Common myeloid progenitor, CD34-positive (primary cell): ENCODE measurements at regions not wholly inside any gene's neighbourhood (a gene's known extent, or its start where the extent isn't known, plus 50 kb on each side); places are given as distances from the start of the nearest gene placed in this dataset.

Experiments used
- CTCF ChIA-PET: fragments of 350-600 bp; sonication (Branson Sonifier 250); formaldehyde crosslinking; loops from one replicate; lab custom pipeline; 2021; ENCODE audit warnings: antibody characterized with exemption; lab: Charles Lee
- POLR2A ChIA-PET: fragments of 350-600 bp; sonication (Branson Sonifier 250); formaldehyde crosslinking; loops from one replicate; lab custom pipeline; 2021; ENCODE audit warnings: antibody characterized with exemption; lab: Charles Lee
- DNase-seq, 3 donors: peaks; one replicate each; pipeline versions ENCODE4 v3.0.0 to v3.0.0-alpha.2; 2013
- H3K27ac ChIP-seq, 2 experiments: 1 replicate in 1 of 2; 2 replicates in 1 of 2; pipeline ENCODE4 v1.7.0; 2013; ENCODE audit warnings: inconsistent platforms in 2 of 2, low read length in 2 of 2, mild to moderate bottlenecking in 2 of 2, low read depth in 1 of 2, moderate library complexity in 1 of 2; ENCODE audit not compliant: severe bottlenecking in 2 of 2, insufficient read depth in 1 of 2, poor library complexity in 1 of 2
- H3K27me3 ChIP-seq, 5 experiments: replicated peaks in 2 of 5; 1 replicate in 3 of 5; 2 replicates in 2 of 5; pipeline versions ENCODE4 v1.6.1 to v1.7.0; 2013; ENCODE audit warnings: low read length in 4 of 5, mild to moderate bottlenecking in 2 of 5, moderate library complexity in 2 of 5, inconsistent platforms in 1 of 5; ENCODE audit not compliant: insufficient read depth in 5 of 5, control insufficient read depth in 4 of 5
- H3K36me3 ChIP-seq, 4 experiments: 1 replicate in 2 of 4; 2 replicates in 2 of 4; pipeline versions ENCODE4 v1.6.1 to v1.7.0; 2013; ENCODE audit warnings: low read length in 3 of 4, control low read depth in 1 of 4, mild to moderate bottlenecking in 1 of 4; ENCODE audit not compliant: control insufficient read depth in 4 of 4, insufficient read depth in 4 of 4
- H3K4me1 ChIP-seq, 4 experiments: 1 replicate in 3 of 4; 2 replicates in 1 of 4; pipeline versions ENCODE4 v1.6.1 to v1.7.1; 2013; ENCODE audit warnings: low read length in 3 of 4, mild to moderate bottlenecking in 3 of 4, control low read depth in 1 of 4, inconsistent platforms in 1 of 4, moderate library complexity in 1 of 4; ENCODE audit not compliant: control insufficient read depth in 4 of 4, insufficient read depth in 4 of 4; ENCODE audit errors: control extremely low read depth in 1 of 4
- H3K4me3 ChIP-seq, 7 experiments: 1 replicate in 4 of 7; 2 replicates in 3 of 7; pipeline versions ENCODE4 v1.5.1 to v1.7.0; 2013; ENCODE audit warnings: mild to moderate bottlenecking in 7 of 7, low read length in 6 of 7, moderate library complexity in 6 of 7, inconsistent platforms in 2 of 7, low read depth in 2 of 7, control low read depth in 1 of 7; ENCODE audit not compliant: insufficient read depth in 4 of 7, control insufficient read depth in 1 of 7; ENCODE audit errors: extremely low read depth in 1 of 7
- H3K9me3 ChIP-seq, 5 experiments: 1 replicate in 4 of 5; 2 replicates in 1 of 5; pipeline versions ENCODE4 v1.6.1 to v1.7.1; 2013; ENCODE audit warnings: low read length in 4 of 5, mild to moderate bottlenecking in 2 of 5, inconsistent platforms in 1 of 5, low read depth in 1 of 5, moderate library complexity in 1 of 5; ENCODE audit not compliant: control insufficient read depth in 4 of 5, insufficient read depth in 2 of 5; ENCODE audit errors: control extremely low read depth in 1 of 5
- WGBS: methylation state at CpG from one replicate; pipeline ENCODE4 v1.1.5; 2013; ENCODE audit not compliant: insufficient coverage; 5-methylcytosine and 5-hydroxymethylcytosine counted together

DNA sequence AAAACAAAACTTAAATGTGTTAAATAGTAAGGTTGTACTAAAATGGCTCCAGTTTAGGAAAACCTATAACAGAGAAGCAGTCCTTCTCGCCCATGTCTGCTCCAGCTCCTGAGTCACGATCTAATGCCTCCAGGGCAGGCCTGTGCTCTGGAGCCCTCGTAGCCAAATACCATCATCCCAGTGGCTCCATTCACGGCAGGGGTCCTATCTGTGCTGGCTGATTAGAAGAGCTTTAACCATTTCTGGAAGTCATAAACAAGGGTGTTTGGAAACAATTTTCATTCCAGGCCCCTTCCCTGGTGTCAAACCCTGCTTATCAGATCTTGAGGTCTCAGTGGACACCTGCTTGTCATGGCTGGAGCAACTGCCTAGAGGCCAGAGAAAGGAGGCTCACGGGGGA lies 336.9 kb downstream of the SOX9 start:
- H3K36me3 ChIP-seq, result no peaks in the 10 kb centered on the region
- H3K27me3 ChIP-seq, result no peaks in the 10 kb centered on the region
- no peak overlapping the region for H3K27ac ChIP-seq
- no peak overlapping the region for H3K4me3 ChIP-seq
- no peak for DNase-seq
- CTCF ChIA-PET, result no interaction called here
- POLR2A ChIA-PET, result no interaction called here
- H3K9me3 ChIP-seq, result no peaks in the 10 kb centered on the region
- 86% methylated on average over 4 of the region's 5 CpGs for whole genome bisulfite sequencing
- H3K4me1 ChIP-seq, result no peaks in the 10 kb centered on the region

- Histone ChIP-seq H3K27ac (no peak overlapping the region), H3K36me3 (no peaks in the 10 kb centered on the region), H3K27me3 (no peaks in the 10 kb centered on the region), H3K4me3 (no peak overlapping the region), H3K4me1 (no peaks in the 10 kb centered on the region), H3K9me3 (no peaks in the 10 kb centered on the region)
- POLR2A ChIA-PET, result no interaction called here
- CTCF ChIA-PET, result no interaction called here
- 89% methylated on average over 9 of the region's 9 CpGs for WGBS
- DNase-seq, result no peak
Observed at GRCh38 chr17:72458301-72458700, 337.5 kb downstream of the SOX9 start.

DNA sequence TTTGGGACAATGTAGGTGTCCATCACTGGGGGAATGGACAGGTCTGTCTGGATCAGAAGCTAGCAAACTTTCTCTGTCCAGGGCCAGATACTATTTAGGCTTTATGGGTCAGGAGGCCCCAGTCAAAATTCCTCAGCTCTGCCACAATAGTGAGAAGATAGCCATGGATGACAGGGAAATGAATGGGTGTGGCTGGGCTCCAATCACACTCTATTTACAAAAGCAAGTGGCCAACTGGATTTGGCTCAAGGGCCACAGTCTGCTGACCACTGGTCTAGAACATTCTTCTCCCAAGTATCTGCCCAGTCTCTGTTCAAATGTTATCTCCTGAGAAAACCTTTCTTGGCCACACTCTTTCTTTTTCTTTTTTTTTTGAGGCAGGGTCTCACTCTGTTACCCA lies 339.9 kb downstream of the SOX9 start:
- Histone ChIP-seq H3K36me3 (no peaks in the 10 kb centered on the region), H3K27me3 (peaks cover 0 to 3% (median 0%) of the 10 kb centered on the region in 5 experiments), H3K4me3 (no peak overlapping the region), H3K4me1 (no peaks in the 10 kb centered on the region), H3K9me3 (no peaks in the 10 kb centered on the region), H3K27ac (no peak overlapping the region)
- DNase-seq, result no peak
- ChIA-PET POLR2A (no interaction called here), CTCF (no interaction called here)

DNA sequence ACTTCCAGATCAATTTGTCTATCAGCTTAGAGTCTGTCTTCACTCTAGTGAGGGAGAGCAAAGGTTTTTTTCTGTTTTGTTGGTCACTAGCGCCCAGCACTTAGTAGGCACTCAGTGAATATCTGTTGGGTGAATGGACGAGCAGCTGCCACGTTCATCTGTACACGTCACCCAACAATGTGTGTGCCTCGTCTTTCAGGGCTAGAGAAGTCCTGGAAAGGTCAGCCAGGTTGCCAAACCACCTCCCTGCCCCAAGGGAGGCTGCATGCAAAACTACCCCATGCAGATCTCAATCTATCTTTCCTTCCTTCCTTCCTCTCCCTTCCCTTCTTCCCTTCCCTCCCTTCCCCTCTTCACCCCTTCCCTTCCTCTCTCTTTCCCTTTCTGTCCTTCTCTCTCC lies 340.9 kb downstream of the SOX9 start:
- Histone ChIP-seq H3K27ac (no peak overlapping the region), H3K4me3 (no peak overlapping the region), H3K27me3 (peaks cover 0 to 5% (median 0%) of the 10 kb centered on the region in 5 experiments), H3K36me3 (no peaks in the 10 kb centered on the region), H3K4me1 (no peaks in the 10 kb centered on the region), H3K9me3 (no peaks in the 10 kb centered on the region)
- 79% methylated on average over 5 of the region's 5 CpGs for WGBS
- CTCF ChIA-PET, result no interaction called here
- DNase-seq, result no peak
- POLR2A ChIA-PET, result no interaction called here

- no peaks in the 10 kb centered on the region for H3K9me3 ChIP-seq
- WGBS, result no CpG with 5 or more reads among the region's 1 CpG
- ChIA-PET CTCF (no interaction called here), POLR2A (no interaction called here)
- peaks cover 0 to 7% (median 3%) of the 10 kb centered on the region in 5 experiments for H3K27me3 ChIP-seq
- no peak overlapping the region for H3K27ac ChIP-seq
- H3K4me1 ChIP-seq, result no peaks in the 10 kb centered on the region
- H3K36me3 ChIP-seq, result no peaks in the 10 kb centered on the region
- no peak for DNase-seq
- H3K4me3 ChIP-seq, result no peak overlapping the region
Observed at GRCh38 chr17:72462407-72462806, 341.6 kb downstream of the SOX9 start.

DNA sequence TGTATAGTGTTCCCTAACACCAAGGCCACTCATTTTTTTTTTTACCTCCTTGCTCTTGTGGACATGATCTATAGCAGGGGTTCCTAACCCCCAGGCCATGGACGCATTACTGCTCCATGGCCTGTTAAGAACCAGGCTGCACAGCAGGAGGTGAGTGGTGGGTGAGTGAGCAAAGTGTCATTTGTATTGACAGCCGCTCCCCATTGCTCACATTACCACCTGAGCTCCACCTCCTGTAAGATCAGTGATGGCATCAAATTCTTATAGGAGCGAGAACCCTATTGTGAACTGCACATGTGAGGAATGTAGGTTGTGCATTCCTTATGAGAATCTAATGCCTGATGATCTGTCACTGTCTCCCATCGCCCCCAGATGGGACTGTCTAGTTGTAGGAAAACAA lies 342.0 kb downstream of the SOX9 start:
- H3K36me3 ChIP-seq, result no peaks in the 10 kb centered on the region
- H3K4me1 ChIP-seq, result no peaks in the 10 kb centered on the region
- peaks cover 0 to 11% (median 3%) of the 10 kb centered on the region in 5 experiments for H3K27me3 ChIP-seq
- ChIA-PET CTCF (no interaction called here), POLR2A (no interaction called here)
- no peak overlapping the region for H3K27ac ChIP-seq
- H3K4me3 ChIP-seq, result no peak overlapping the region
- no CpG with 5 or more reads among the region's 4 CpGs for WGBS
- DNase-seq, result no peak
- H3K9me3 ChIP-seq, result no peaks in the 10 kb centered on the region

GRCh38 chr17:72463287-72464102 lies 342.7 kb downstream of the SOX9 start:
- ChIA-PET CTCF (no interaction called here), POLR2A (no interaction called here)
- peaks cover 0 to 16% (median 3%) of the 10 kb centered on the region in 5 experiments for H3K27me3 ChIP-seq
- H3K9me3 ChIP-seq, result no peaks in the 10 kb centered on the region
- no peaks in the 10 kb centered on the region for H3K4me1 ChIP-seq
- no peak overlapping the region for H3K27ac ChIP-seq
- no peak overlapping the region for H3K4me3 ChIP-seq
- no peaks in the 10 kb centered on the region for H3K36me3 ChIP-seq
- 91% methylated on average over 7 of the region's 10 CpGs for WGBS
- no peak for DNase-seq
